ENCODE measurements at regions not wholly inside any gene's neighbourhood (a gene's known extent, or its start where the extent isn't known, plus 50 kb on each side); places are given as distances from the start of the nearest gene placed in this dataset.

- H3K27me3 ChIP-seq (ENCODE audit: control insufficient read depth in 2 of 2, insufficient read depth in 2 of 2, low read length in 2 of 2) = peaks cover 4 to 13% of the 10 kb centered on the region in 2 experiments
- TF ChIP-seq GATA2 (IDR thresholded peaks at IDR 0.05; ENCODE audit: insufficient read depth, insufficient read length, low read depth, low read length) = no peak
- no peak for TF ChIP-seq MYC (IDR thresholded peaks at IDR 0.05; ENCODE audit: low read depth, low read length)
- TF ChIP-seq EZH2 (IDR thresholded peaks at IDR 0.05; ENCODE audit: borderline replicate concordance, low read depth, low read length, severe bottlenecking) = no peak
- no peak for TF ChIP-seq POLR2AphosphoS5 (IDR thresholded peaks at IDR 0.05; ENCODE audit: insufficient read depth, low read depth, low read length)
- no peak for TF ChIP-seq JUN (IDR thresholded peaks at IDR 0.05; ENCODE audit: borderline replicate concordance, insufficient read depth, insufficient read length, low read depth)
- TF ChIP-seq POLR2A (IDR thresholded peaks at IDR 0.05; ENCODE audit: low read depth, low read length) = no peak
- no peak for TF ChIP-seq FOS (IDR thresholded peaks at IDR 0.05; ENCODE audit: borderline replicate concordance, insufficient read depth, low read length)
- TF ChIP-seq, protein P1, sequence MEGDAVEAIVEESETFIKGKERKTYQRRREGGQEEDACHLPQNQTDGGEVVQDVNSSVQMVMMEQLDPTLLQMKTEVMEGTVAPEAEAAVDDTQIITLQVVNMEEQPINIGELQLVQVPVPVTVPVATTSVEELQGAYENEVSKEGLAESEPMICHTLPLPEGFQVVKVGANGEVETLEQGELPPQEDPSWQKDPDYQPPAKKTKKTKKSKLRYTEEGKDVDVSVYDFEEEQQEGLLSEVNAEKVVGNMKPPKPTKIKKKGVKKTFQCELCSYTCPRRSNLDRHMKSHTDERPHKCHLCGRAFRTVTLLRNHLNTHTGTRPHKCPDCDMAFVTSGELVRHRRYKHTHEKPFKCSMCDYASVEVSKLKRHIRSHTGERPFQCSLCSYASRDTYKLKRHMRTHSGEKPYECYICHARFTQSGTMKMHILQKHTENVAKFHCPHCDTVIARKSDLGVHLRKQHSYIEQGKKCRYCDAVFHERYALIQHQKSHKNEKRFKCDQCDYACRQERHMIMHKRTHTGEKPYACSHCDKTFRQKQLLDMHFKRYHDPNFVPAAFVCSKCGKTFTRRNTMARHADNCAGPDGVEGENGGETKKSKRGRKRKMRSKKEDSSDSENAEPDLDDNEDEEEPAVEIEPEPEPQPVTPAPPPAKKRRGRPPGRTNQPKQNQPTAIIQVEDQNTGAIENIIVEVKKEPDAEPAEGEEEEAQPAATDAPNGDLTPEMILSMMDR (IDR thresholded peaks at IDR 0.05; ENCODE audit: extremely low read depth in 1 of 2, insufficient read depth in 1 of 2, low read depth in 1 of 2, low read length in 2 of 2) = no peak
- TF ChIP-seq, protein P2, sequence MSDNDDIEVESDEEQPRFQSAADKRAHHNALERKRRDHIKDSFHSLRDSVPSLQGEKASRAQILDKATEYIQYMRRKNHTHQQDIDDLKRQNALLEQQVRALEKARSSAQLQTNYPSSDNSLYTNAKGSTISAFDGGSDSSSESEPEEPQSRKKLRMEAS (IDR thresholded peaks at IDR 0.05; ENCODE audit: insufficient read depth, insufficient read length) = no peak
- no peaks in the 10 kb centered on the region for H3K79me2 ChIP-seq (ENCODE audit: control insufficient read depth, insufficient read depth, low read length)
- no peak overlapping the region for H2AFZ ChIP-seq (ENCODE audit: low read depth, low read length)
- no peak overlapping the region for H3K4me2 ChIP-seq (ENCODE audit: insufficient read depth, low read length)
- BruUV-seq (replicated peaks) = no TSS peak
- H3K9me1 ChIP-seq (replicated peaks; ENCODE audit: control insufficient read depth, extremely low read depth, insufficient read depth, low read length) = no peaks in the 10 kb centered on the region
- dilution Hi-C loops (cut with MboI; ENCODE audit: extremely low pct_ligation_motif_present, low sequenced_read_pairs) (no loop called here), intact Hi-C loops (cut with micrococcal nuclease) (loop anchor here (10.0 kb wide), 1 partner anchor 319 kb away; no protein-coding TSS in a partner anchor)
- ChIA-PET CTCF (interaction anchor here (4.7 kb wide), 1 partner anchor 1182 kb away, joined by 45 read pairs; no protein-coding TSS in a partner anchor), POLR2A (no interaction called here)
- H3K4me3 ChIP-seq (replicated peaks in 1 of 3; ENCODE audit: insufficient read depth in 1 of 3, low read depth in 1 of 3, low read length in 3 of 3) = no peak overlapping the region
- H3K36me3 ChIP-seq (ENCODE audit: control insufficient read depth in 2 of 2, extremely low read depth in 1 of 2, insufficient read depth in 2 of 2, low read length in 2 of 2) = no peaks in the 10 kb centered on the region
- FAIRE-seq (no peak), DNase-seq (ENCODE audit: low read depth, low spot score) (no peak)
- no peak overlapping the region for H3K9ac ChIP-seq (replicated peaks; ENCODE audit: extremely low read depth, insufficient read depth, low read length)
- H4K20me1 ChIP-seq (replicated peaks; ENCODE audit: control insufficient read depth, extremely low read depth, insufficient read depth, low read length) = no peaks in the 10 kb centered on the region
- no peak overlapping the region for H3K27ac ChIP-seq (ENCODE audit: insufficient read depth, low read depth, low read length)
- H3K4me1 ChIP-seq (ENCODE audit: control insufficient read depth, extremely low read depth, insufficient read depth, low read length) = no peaks in the 10 kb centered on the region
- no peaks in the 10 kb centered on the region for H3K9me3 ChIP-seq (replicated peaks; ENCODE audit: control insufficient read depth, insufficient read depth, low read length)
Measured at GRCh38 chr16:82265809-82266208, 95.8 kb upstream of the MPHOSPH6 start.

Data from endothelial cell of umbilical vein (primary cell).